ENCODE measurements at regions not wholly inside any gene's neighbourhood (a gene's known extent, or its start where the extent isn't known, plus 50 kb on each side); places are given as distances from the start of the nearest gene placed in this dataset.

- TF ChIP-seq CTCF (conservative IDR thresholded peaks at IDR 0.05): no peak
- TF ChIP-seq EZH2 (IDR thresholded peaks at IDR 0.05; ENCODE audit: low read depth): no peak
Measured at GRCh38 chr12:92628476-92628875, 74.3 kb upstream of the PLEKHG7 start.
